Suppressor macrophage treated with lipopolysaccharide for 4 hours (primary cell): ENCODE measurements at regions not wholly inside any gene's neighbourhood (a gene's known extent, or its start where the extent isn't known, plus 50 kb on each side); places are given as distances from the start of the nearest gene placed in this dataset.
"Not testable (repeated sequence)": the region's sequence is repeated elsewhere in the genome, so short reads cannot be mapped to it uniquely, and the experiment has no call there.

Experiments used
- DNase-seq: peaks from one replicate; pipeline ENCODE4 v3.0.0-alpha.2; 2020

DNA sequence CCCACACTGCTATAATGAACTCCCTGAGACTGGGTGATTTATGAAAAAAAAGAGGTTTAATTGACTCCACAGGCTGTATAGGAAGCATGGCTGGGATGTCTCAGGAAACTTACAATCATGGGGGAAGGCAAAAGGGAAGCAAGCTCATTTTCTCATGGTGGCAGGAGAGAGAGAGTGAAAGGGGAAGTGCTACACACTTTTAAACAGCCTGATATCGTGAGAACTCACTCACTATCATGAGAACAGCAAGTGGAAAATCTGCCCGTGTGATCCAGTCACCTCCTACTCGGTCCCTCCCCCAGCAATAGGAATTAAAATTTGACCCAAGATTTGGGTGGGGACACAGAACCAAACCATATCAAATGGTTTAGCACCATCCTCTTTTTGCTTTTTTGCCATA, 116.6 kb upstream of the CEP162 start:
- DNase-seq = no peak

DNA sequence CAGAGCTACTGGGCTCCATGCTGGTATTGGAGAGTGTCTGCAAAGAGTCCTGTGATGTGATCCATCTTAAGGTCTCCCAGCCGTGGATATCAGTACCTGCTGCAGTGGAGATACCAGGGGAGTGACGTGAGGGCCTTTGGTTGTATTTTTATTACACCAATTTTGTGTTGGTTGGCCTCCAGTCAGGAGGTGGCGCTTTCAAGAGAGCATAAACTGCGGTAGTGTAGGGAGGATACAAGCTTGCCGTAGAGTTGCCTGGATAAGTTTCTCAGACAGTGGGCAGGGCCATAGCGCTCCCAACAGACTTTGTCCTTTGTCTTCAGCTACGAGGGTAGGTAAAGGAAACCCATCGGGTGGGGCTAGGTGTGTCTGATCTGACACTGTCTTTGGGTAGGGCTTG, 113.0 kb upstream of the CEP162 start:
- no peak for DNase-seq

DNA sequence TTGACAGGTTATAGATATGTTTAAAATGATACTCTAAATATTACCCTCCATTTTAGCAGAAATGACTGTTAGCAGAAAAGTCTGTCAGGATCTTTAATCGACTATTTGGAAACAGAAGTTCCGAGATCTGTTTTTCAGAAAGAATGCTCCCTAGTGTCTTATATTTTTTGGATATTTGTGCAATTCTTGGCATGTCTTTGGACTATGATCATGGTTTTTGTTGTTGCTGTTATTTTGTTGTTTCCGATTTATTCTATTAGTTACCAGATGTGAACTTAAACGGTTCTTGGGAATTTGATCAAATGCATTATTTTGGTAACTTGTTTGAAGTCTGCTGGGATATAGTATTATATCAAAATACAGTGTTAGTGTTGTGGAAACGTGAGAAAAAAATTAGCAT, 106.4 kb upstream of the CEP162 start:
- DNase-seq = no peak

DNA sequence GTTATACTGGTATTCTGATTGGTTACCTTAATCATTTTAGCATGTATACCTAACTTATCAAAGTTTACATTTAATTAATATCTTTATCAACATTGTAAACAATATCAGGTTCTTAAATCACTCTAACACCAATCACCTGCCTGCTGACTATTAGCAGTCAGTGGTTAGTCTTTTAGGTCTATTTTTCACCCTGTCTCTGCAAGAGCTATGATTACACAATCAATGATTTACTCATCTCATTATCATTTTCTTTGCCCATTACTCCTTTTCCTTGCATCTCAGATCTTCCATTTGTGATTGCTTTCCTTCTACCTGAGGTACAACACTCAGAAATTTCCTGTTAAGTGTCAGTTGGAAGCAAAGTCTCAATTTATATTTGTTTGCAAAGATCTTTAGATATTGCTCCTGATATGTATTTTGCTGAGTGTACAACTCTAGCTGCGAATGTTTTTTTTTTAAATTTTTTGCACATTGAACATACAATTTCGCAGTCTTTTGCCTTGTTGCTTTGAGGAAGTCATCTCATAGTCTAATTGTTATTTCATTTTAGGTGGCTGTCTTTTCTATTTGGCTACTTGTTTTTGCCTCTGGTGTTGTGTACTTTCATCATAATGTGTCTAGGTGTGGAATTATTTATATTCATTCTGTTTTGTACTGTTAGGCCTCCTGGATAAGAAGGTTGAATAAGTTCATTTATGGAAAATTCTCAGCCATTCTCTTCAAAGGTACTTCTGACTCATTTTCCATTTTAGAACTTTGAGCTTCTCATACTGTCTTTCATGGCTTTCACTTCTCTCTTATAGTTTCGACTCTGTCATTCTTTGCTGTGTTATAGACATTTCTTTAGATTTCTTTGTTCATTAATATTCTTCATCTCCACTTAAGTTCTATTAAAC, 104.9 kb upstream of the CEP162 start:
- DNase-seq = no peak

DNA sequence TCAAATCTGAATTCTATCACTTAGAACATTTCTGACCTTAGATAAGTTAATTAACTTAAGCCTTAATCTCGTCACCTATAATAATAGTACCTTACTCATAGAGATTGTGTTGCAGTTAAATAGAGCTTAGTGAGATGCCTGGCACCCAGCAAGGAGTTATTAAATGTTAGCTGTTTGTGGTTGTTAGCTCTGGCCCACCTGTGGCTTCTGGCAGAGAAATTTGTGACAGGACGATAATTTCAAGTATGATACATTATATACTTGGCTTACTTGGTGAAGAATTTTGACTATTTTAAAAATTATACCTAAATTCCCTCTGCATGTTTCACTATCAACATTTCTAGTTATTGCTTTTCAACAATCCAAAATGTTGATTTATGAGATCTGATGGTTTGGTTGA, 102.9 kb upstream of the CEP162 start:
- no peak for DNase-seq

DNA sequence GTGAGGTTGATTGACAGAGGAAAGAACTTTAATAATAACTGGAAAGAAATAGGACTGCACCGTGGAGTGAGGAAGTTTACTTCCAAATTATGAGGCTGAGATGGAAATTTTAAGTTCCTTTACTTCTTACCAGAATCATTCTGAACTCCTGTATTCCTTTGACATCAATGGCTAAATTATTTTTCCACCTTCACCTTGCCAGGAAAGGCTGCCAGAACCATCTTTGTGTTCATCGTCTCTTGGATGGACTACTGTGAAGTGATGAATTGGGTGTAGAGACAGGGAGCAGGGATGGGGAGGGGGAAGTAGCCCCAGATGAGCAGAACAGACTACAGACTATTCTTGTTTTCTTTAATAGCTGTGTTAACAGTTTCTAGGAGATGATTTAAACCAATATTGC, 102.1 kb upstream of the CEP162 start:
- DNase-seq = no peak

DNA sequence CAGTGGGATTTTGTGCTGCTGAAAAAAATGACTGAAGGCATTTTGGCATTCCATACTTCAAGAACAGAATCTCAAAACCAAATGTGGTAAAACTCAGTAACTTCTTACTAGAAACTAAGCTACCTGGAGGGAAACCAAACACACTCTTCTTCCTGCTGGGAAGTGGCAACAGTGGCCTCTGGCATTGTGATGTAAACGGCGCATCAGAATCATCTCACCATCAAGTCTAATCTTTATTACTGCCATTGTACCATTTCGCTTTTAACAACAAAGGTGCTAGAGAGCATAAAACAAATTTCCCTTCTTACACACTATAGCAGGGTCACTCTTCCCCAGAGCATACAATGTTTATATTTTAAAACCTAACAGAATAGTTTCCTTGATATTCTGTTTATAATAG, 101.6 kb upstream of the CEP162 start:
- DNase-seq = no peak

DNA sequence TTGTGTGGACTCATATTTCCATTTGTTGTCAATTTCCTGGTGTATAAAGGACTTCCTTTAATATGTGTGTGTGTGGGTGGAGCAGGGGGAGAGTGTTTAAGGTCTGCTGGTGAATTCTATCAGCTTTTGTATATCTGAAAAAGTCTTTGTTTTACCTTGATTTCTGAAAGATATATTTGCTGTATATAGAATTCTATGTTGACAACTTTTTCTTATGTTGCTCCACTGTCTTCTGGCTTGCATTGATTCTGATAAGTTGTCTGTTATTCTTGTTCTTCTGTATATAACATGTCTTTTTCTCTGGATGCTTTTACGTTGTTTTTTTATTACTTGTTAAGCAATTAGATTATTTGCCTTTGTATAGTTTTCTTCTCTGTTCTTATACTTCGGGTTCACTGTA, 90.0 kb upstream of the CEP162 start:
- DNase-seq = no peak

DNA sequence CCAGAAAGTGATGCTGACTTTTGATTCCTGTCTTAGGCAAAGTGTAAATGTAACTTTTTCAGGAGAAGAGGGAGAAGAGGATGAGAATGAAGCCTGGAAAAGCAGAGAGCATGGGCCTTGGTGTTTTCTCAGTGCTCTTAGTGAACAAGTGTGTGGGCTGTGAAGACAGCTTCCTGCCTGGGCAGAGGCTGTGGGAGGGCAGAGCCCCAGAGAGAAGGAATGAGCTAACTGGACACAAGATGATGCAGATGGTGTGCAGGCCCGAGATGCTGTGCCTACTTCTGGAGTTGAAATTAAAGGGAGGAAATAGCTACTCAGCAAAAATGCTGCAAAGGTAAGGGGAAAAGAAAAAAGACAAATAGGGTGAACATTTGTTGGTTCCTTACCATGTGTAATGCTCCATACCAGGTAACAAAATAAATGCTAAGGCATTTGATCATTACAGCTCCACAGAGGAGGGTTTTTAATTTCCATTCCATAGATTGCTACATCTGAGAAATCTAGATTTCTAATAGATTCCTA, 87.0 kb upstream of the CEP162 start:
- DNase-seq = no peak

DNA sequence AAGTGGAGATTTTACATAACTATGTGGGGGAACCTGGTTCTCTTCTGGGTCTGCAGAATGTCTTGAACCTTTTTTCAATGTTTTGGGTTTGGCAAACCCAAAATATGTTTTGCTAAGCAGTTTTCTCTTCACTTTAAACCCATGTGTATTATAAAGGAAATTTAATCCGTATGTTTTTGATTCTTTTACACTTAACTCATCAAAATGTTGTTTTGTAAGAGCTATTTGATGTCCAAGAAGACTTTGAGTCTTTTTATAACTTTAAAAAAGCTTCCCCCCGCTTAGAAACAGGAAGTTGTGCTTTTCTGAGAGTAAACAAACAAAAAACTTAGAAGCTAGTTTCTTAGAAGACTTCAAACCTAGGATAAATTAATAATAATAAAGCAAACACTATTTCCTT, 81.9 kb upstream of the CEP162 start:
- DNase-seq = no peak

DNA sequence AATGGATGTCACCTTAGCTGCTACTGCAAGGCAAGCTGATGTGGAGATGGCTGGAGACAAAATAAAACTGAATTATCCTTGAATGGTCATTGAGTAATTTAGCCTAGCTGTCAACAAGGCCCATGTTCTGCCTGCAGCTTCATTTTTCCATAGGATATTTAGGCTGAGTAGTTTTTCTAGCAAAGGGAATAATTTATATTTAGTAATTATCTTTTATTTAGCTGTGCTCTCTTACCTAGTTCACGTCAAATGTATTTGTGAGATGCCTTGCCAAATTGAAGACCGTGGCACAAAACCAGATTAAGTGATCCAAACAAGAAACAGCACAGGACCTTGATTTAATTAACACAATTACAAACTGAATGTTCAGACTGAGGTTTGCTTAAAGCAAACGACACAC, 77.4 kb upstream of the CEP162 start:
- DNase-seq = no peak

DNA sequence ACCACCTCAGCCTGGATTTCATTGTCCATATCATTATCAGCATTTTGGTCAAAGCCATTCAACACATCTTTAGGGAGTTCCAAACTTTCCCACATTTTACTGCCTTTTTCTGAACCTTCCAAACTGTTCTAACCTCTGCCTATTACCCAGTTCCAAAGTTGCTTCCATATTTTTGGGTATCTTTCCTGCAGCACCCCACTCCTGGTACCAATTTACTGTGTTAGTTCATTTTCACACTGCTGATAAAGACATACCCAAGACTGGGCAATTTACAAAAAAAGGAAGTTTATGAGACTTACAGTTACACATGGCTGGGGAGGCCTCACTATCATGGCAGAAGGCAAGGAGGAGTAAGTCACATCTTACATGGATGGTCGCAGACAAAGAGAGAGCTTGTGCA, 63.6 kb upstream of the CEP162 start:
- not testable (repeated sequence) for DNase-seq

DNA sequence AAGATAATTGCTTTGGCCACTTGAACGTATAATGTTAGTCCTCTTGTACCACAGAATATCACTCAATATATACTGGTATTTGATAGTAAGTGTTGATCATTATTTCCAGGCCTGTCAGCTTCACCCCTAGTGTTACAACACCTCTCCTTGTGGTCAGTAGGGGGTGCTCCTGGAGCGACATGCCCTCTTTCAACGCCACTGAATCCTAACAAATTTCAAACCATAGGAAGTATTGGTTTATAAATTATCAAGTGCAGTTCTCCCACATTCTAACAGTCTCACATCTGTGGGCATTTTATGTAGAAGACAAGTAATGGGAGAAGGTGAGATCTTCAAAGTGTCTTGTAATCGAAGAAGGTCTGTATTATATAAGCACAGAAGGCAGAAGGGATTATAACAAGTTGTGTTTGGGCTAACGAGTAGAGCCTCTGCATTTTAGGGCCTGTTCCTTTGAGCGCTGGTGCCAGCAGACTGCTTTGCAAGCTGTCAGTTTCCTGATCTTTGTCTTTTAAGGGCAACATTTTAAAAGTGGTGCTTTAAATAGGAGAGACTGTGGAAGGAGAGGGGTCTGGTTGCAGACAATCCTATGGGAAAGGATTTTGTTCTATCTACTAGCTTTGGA, 57.1 kb upstream of the CEP162 start:
- no peak for DNase-seq

DNA sequence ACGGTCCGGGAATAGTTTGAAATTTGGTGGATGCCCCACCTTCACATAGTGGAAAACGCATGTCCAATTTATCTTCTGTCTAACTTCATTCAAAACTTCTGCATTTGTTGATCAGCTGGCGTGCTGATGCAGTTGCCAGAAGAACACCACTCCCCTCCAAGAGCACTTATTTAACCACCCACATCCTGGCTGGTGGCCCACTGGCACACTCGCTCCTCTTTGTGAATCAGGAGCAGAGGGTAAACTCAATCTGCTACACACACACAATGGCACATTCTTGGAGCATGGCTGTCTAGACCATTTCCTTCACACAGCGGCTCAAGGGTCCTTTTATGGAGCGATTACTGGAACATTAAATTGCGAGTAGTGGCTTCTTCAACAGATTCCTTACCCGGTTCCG, 55.1 kb upstream of the CEP162 start:
- no peak for DNase-seq

DNA sequence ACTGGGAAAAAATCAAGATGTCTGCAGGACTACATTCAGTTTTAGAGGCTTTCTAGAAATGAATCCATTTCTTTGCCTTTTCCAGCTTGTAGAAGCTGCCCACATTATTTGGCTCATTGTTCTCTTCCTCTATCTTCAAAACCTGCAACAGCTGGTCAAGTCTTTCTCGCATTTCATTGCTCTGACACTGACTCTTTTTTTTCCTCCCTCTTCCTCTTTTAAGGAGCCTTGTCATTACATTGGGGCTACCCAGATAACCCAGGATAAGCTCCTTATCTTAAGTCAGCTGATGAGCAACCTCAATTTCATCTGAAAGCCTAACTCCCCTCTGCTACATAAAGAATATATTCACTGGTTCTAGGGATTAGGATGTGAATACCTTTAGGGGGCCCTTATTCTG, 53.2 kb upstream of the CEP162 start:
- no peak for DNase-seq

DNA sequence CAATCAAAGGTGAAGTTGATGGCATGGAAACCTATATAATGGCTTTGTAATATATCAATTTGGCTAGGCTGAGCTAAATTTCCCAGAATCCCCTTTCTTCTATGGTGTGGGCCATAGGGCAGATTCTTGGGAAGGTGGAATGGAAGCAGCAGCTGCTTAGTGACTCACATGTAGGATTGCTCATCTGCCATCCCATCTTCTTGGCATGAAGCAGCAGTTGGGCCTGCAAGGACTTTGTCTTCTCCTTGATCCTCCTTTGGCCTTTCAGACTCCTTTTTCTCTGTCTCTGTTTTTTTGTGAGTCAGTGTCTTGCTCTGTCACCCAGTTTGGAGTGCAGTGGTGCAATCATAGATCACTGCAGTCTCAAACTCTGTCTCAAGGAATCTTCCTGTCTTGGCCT, 52.6 kb upstream of the CEP162 start:
- no peak for DNase-seq

DNA sequence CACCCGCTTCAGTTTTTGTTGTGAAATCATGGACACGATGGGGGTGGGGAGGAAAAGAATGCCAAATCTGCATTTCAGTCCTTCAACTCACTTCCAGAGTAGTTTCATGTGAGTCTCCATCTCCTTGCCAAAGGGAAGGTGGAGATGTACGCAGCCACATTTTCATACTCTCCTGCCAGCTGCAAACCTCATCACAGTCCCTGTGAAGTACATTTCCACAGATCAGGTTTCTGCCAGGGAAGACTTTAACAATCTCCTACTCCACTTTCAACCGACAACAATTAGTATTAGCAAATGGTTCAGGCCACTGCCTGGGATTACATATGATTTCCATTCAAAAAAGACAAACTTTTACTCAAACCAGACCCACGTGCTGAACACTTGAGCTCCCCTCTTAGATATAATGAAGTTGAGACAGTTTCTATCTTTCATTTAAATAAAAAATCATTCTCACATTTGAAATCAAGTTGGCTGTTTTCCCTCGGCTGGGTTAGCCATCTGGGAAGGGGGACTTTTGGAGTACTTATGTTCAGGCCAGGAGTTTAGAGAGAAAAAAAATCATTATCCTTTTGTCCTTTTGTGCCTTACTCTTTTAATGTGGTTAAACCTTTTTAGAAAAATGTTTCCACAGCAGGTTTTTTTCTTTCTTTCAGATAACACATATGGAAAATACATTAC, 51.0 kb upstream of the CEP162 start:
- DNase-seq = no peak
